ENCODE measurements at regions not wholly inside any gene's neighbourhood (a gene's known extent, or its start where the extent isn't known, plus 50 kb on each side); places are given as distances from the start of the nearest gene placed in this dataset.

DNA sequence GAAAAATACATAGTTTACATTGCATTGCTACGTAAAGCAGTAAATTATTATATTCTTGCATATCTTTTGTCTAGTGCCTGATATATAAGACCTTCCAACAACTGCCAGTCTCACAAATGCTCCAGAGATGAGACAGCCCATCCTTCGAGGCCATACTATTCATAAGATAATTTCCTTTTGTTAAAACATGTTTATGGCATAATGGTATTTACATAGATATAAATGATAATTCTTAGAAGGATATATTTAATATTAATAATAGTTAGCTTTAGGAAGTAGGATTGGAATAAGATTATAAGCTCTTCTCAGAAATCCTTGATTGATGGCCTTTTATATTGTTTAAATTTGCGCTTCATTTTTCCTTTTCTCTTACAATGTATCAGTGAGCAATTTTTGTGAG, 1410.1 kb upstream of the MIR17HG start:
- DNase-seq: no peak

DNA sequence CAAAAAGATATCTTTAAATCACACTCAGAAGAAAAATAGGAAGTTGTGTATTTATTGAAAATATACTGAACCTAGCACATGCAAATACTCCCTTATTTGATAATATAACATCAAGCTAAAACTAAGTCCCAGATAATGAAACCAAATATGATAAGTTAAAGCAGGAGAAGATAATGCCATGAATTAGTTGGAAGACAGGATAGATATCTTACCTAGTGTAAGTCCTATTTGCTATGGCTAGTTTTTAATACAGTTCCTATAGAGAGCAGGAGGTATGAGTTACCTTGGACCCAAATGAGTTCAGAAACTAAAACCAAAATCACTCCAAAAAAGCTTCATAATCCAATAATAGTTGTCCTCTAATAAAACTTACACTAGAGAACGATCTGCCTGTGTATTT, 1407.1 kb upstream of the MIR17HG start:
- DNase-seq: no peak

DNA sequence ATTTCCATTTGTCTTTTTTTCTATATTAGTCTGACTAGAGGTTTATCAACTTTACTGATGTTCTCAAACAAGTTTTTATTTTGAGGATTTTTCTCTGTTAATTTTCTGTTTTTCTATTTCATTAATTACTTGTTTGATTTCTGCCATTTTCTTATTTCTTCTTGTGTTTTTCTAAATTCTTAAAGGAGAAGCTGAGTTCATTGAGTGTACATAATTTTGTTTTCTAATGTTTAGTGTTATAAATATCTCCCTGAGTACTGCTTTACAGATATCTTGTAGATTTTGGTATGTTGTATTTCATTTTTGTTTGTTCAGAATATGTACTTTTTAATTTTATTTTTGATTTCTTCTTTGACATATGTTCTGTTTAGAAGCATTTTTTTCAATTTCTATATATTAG, 1404.3 kb upstream of the MIR17HG start:
- no peak for DNase-seq

DNA sequence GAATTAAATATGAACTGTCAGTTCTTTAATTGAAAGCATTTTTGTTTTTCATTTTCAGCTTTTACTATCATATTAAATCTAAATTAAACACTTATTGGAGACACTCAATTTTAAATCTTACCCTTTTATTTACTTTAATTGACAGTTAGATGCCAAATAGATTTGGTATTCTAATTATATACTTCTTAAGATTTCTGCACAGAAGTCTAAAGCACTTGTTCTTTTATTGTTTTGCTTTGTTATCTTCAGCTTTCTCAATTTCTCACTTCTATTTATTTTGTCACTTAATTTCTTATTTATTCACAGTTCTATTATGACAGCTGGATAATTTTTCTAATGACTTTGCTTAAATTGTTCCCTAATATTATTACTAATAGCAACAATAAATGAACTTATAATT, 1397.3 kb upstream of the MIR17HG start:
- no peak for DNase-seq

DNA sequence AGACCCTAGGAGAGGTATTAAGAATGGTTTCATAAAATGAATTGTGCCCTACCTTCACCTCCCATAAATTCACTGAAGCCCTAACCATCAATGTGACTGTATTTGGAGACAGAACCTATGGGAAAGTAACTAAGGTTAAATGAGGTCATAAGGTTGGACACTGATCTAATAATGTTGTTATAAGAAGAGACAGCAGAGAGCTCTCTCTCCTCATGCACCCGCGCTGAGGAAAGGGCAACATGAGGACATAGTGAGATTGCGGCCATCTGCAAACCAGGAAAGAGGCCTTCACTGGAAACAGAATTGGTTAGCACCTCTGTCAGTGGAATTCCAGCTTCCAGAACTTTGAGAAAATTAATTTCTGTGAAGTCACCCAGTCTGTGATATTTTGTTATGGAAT, 1396.1 kb upstream of the MIR17HG start:
- no peak for DNase-seq

DNA sequence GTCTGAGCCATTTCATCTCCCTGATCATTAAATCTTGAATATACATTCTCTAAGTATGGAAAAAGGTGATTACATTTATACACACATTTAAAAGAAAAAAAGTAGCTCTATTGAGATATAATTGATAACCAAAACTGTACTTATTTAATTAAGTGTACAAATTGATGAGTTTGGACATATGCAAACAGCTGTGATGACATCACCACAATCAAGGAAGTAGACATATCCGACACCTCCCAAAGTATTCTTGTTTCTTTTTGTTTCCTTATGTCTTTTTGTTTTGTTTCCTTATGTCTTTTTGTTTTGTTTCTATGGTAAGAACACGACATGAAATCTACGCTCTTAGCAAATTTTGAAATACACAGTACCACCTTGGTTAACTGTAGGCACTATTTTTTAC, 1393.9 kb upstream of the MIR17HG start:
- DNase-seq: no peak

DNA sequence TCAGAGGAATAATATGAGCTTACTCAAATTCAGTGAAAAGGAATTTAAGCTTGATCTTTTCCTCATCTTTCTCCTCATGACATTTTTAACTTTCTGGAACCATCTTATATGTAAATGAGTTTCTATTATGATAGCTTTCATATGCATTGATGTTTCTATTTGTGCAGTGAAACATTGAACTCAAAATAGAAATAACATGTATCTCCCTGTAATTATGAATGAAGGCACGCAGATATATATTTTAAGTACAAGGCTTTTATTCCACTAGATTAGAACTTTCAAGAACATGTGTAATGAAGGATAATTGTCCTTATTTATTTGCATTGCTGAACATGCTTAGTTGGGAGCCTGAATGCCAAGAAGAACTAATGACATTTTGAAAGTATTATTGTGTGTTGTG, 1391.7 kb upstream of the MIR17HG start:
- DNase-seq: no peak

DNA sequence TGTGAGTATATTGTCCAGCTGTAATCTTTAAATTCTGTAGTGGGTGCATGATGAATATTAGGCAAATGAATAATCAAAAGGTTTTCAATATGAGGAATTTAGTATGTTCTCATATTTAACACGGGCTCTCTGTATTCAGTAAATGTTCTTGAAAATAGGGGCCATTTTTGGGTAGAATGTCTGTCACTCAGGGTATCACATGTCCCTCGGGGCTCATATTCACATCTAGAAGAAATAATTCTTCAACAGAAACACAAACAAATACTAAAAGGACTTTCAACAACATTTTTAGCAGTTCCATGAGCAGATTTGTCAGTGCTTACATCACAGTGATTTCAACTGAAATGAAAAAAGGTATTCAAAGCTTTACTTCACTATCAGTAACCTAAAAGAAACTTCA, 1388.4 kb upstream of the MIR17HG start:
- DNase-seq: no peak

DNA sequence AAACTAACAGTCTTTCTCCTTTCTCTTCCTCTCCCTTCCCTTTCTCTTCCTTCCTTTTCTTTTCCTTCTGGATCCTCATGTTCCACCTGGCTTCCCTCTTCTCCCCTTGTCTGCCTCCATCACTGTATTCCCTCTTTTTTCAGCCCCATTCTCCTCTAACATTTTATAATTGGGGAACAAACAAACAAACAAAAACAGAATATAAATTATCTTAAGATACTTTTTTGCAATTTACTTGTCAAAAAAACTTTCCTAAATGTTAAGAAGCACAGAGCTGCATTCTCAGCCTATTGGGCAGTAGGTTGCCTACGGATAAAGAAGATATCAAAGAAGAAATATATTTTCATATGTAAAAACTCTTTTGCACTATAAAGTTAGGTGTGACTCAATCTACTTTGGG, 1382.2 kb upstream of the MIR17HG start:
- no peak for DNase-seq

DNA sequence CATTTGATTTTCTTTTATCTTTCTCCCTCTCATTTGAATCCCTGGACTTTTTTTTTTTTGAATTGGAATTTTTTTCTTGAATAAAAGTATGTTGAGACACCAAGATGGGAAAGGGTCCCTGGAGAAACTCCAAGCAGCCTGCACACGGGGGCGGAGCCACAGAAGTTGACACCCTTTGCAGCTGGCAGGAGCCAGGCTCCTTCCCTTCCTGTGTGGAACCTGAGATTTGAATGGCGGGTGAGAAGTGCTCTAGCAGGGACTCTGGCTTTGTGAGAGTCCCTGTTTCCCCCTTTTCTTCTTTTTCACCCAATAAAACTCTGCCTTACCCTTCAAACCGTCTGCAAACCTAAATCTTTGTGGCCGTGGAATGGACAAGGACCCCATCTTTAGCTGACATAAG, 1381.0 kb upstream of the MIR17HG start:
- no peak for DNase-seq

DNA sequence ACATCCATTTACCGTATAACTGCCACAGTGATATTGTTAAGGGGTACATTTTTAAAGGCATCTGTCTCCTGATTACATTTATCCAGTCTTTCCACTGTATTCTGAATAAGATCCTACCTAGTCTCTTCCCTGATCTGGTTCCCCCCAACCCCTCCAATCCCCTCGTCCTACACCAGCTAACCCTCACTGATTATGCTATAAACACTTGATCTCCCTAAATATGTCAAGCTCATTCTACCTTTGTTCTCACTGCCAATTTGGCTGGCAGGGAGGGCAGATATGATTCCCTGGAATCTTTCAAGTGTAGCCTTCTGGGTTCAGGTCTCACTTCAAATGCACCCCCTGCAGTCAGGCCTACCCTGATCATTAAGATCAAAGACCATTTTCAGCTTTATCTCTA, 1379.8 kb upstream of the MIR17HG start:
- DNase-seq: no peak

DNA sequence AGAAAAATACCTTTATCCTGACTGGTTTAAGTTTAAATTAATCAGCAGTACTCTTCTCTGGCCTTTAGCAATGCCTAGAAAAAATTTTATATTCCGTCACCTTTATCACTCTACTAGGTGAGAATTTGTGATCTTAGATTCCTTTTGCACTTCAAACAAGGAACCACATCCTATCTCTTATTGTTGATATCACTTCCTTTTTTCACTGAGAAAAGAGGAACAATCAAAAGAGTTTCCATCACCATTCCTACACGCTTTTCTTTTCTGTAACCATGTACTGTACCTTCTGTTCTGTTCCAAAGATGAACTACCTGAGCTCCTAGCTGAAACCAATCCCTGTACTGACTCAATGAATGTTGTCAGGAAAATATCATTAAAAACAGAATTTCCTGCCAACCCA, 1379.0 kb upstream of the MIR17HG start:
- DNase-seq: no peak

DNA sequence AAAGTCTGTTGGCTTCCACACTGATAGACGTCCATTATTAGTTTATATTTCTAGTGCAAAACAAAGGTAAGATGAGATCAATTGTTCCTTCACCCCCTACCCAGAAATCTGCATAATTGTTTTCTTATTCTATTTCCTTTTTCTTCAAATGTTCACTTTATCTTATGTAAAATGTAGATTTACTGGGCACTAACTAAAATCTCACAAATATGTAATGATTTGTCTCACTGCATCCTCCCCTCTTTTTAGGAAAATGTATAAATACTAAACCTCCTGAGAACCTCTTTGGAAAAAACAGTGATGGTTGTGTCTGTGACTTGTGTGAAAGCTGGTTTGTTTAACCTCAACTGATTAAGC, 1377.2 kb upstream of the MIR17HG start:
- DNase-seq: no peak

DNA sequence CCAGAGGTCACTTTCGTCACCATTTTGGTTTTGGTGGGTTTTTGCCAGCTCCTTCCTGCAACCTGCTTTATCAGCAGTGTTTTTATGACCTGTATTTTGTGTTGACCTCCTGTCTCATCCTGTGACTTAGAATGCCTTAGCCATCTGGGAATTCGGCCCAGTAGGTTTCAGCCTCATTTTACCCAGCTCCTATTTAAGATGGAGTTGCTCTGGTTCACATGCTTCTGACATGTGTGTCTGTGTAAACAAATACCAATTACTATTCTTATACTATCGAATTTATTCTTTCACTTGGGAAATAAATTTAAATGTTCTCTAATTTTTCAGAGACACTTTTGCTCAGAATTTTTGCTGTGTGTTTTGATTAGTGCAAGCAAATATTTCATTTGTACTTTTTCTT, 1370.3 kb upstream of the MIR17HG start:
- DNase-seq: no peak

DNA sequence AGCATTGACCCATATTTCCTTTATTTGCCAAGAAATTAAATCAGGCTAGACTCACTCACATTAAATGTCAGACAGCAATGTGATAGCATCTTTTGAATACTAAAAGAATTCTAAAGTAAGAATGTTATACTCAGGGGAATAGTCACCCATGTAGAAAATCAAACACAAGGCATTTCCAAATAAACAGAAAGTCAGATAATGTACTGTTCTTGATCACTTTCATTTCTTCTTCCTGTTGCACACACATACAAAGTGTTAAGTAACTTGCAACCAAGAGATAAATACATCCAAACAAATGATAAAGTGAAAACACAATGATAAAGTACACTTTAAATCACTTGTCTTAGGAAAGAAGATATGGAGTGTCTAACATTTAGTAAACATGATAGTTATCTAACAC, 1366.6 kb upstream of the MIR17HG start:
- no peak for DNase-seq

DNA sequence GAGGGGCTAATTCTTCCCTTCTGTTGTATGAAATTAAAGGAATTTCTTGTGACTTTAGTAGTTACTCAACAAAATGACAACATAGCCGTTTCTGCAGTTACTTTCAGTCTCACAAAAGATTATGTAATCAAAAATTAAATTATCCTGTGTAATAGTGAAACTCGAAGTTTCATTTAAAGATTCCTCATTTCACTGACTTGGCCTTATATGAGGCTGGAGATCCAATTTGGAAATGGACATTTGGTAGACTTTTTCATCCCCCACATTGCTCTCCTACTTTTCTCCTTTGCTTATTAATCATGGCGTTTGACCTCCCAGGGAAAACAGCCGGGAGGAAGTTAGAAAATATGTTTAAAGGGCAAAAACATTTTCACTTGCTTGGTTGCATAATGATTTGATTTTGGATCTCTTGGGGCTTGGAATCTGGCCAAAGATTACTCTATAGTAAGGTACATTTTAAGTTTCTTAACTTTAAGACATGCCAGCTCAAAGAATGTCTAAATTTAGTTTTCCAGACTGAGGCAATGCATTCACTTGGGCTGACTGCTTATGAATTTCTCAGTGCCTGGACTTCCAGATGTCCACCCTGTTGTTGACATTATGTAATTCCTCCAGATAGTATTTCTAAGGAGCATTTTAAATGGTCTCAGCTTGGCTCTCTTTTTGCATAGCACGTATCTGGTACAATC, 1364.9 kb upstream of the MIR17HG start:
- DNase-seq: no peak

DNA sequence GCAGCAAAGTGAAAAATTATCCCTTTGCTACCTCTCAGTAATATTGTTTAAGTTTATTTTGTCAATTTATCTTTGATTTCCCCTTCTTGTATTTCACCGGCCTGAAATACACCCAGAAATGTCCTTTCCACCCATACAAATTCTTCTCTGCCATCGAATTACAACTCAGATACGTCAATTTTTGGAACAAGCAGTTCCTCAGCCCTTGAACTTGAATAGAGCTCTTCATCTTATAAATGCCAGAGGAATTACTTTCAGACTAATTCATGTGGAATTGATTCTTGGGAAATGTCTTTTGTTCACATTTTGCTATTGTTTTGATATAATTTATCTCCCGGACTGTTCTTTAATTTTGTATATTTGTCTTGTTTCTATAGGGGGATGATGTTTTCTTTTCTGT, 1359.3 kb upstream of the MIR17HG start:
- DNase-seq: no peak

DNA sequence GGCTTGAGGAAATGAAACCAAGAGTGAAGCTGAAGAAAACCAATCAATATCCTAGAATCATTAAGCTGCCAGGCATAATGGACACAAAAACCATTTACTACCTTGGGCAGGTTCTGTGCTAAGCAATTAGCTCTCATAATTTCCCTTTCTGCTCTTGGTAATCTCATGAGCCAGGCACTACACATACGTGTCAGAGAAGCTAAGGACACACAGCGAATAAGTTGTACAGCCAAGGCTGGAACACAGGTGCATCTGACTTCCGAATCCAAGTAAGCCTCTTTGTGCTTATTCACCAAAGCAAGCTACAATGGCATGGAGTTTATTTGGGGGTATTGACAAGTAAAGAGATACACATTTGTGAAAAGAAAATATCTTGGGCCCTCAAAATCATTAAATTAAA, 1343.9 kb upstream of the MIR17HG start:
- DNase-seq: no peak

DNA sequence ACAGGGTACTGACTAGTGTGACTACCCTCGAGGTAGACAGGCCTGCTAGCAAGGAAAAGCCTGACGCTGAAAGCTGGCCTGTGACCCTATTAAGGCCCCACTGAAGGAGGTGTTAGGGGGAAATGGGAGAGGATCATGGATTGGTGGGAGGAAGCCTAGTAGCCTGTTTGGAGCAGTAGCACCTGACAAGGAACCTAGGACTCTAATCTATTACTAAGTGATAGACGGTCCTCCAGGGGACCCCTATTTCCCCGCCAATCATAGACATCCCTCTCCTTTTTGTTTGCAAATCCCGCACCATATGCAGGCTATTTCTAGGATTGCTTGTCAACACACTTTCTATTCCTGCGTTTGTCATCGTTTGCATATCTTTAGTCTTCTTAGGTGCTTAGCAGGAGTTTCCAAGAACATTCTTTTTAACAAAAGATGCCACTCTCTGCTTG, 1338.8 kb upstream of the MIR17HG start:
- DNase-seq: no peak

DNA sequence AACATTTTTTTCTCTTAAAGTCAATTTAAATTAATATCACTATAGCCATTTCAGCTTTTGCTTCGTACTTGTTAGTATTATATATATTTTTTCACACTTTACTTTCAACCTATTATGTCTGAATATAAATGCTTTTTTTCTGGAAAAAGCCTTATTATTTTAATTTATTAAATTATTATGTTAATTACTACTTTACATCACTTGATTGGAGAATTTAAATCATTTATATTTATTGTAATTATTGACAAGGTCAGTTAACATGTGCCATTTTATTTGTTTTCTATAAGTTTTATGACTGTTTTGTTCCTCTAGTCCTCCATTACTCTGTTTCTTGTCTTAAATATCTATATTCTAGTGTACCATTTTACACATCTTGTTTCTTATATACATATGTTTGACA, 1333.4 kb upstream of the MIR17HG start:
- DNase-seq: no peak

DNA sequence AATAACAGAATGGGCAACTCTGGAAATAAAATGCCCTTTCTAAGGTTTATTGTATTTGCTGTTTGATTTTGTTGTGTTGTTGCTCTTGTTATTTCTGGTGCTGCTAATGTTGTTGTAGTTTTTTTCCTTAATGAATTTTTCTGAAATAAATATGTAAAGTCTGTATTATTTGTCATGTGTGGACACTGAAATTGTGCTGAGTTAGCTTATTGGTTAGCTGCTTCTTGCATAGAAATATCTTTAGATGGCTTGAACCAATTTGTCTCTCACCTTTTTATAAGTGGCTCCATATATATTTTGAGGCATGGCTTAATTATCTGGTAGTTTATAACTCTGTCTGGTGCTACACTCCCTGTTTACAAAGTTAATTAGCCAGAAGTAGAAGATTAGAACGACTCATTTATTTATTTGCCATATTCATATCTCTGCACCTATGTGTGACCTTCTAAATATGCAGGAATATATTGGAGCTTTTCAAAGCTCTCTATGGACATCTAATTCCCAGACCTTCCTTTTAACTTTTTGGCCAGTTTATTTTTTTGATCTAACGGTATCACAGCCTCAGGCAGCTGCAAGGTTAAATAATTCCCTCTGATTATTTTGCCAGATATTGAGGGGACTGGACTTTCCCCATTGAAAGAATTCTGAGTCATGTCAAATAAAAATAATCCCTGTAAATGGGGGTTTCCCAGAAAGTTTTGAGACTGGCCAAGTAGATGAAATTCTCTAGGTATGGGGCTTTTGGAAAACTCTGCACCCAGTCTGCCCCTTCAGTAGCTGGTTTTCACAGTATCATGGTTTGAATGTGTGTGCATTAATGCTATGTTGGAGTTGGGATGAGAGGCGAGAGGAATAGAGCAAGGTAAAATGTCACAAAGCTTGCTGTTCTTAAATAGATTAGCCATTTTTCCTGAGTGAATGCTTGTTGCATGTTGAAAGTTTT, 1331.7 kb upstream of the MIR17HG start:
- no peak for DNase-seq

DNA sequence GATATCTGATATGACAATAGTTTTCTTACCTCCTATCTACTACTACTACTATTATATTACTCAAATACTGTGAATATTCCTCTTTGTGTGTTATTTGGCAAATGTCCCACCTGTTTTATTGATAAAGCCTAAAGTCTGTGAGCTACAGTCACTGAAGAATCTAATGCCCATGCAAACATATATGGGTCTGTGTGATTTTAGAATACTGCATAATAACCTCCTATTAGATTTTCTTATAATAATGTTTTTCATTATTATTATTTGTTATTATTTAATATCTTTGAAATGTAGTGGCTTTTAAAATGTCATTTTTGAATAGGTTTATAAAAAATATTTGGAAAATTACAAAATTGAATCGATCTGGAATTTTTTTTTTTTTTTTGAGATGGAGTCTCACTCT, 1330.8 kb upstream of the MIR17HG start:
- DNase-seq: no peak

DNA sequence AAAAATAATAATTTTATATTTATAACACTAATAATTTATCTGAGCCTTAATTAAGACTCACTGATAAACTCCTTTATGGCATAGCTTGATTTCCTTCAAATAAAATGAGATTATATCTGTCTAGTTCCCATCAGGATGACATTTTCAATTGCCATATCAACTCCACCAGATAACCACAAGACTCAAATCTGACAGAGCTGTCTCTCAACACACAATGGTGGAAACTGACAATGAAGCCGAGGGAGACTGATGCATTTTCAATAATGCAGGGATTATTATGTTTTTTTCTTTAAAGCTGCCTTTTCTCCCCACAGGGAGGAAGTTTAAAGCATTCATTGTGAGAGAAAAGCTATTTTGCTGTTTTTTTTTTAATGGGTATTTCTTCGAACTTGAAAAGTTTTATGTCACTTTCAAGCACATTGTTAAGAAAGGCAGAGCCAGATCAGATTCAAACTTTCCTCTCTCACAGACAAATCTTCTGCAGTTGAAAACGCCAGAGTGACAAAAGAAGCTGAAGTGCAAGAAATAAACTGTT, 1326.9 kb upstream of the MIR17HG start:
- no peak for DNase-seq

DNA sequence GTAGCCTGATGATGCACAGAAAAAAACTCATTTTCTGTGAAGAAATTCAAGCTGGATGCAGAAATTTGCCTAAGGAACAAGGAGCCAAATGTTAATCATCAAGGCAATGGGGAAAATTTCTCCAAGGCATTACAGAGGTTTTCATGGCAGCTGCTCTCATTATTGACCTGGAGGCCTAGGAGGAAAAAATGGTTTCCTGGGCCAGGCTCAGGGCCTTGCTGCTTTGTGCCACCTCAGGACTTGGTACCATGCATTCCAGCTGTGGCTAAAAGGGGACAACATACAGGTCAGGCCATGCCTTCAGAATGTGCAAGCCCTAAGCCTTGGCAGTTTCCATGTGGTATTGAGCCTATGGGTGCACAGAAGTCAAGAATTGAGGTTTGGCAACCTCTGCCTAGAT, 1320.1 kb upstream of the MIR17HG start:
- no peak for DNase-seq

Data from NCI-H1092 (cell line).